Liver (tissue), 8 donors: ENCODE measurements at regions not wholly inside any gene's neighbourhood (a gene's known extent, or its start where the extent isn't known, plus 50 kb on each side); places are given as distances from the start of the nearest gene placed in this dataset.

Source experiments
- DNase-seq: peaks from one replicate; pipeline ENCODE4 v3.0.0-alpha.2; 2017; ENCODE audit warnings: low spot score
- H3K27ac ChIP-seq, 2 donors: one replicate each; pipeline ENCODE4 v1.7.0; 2013; ENCODE audit warnings: inconsistent platforms in 2 of 2, low read length in 2 of 2, control low read depth in 1 of 2, low read depth in 1 of 2, mild to moderate bottlenecking in 1 of 2
- H3K27me3 ChIP-seq, 4 donors: one replicate each; pipeline versions ENCODE4 v1.6.1 to v1.7.0; 2013; ENCODE audit warnings: low read length in 3 of 4, inconsistent platforms in 1 of 4, mild to moderate bottlenecking in 1 of 4, moderate library complexity in 1 of 4; ENCODE audit not compliant: control insufficient read depth in 4 of 4, insufficient read depth in 4 of 4
- H3K36me3 ChIP-seq, 4 donors: one replicate each; pipeline versions ENCODE4 v1.6.1 to v1.7.0; 2013; ENCODE audit warnings: low read length in 3 of 4, mild to moderate bottlenecking in 3 of 4, low read depth in 1 of 4, moderate library complexity in 1 of 4; ENCODE audit not compliant: control insufficient read depth in 4 of 4, insufficient read depth in 3 of 4
- H3K4me1 ChIP-seq, 4 donors: one replicate each; pipeline versions ENCODE4 v1.6.1 to v1.7.0; 2013; ENCODE audit warnings: low read length in 3 of 4, mild to moderate bottlenecking in 3 of 4, moderate library complexity in 1 of 4; ENCODE audit not compliant: control insufficient read depth in 4 of 4, insufficient read depth in 4 of 4
- H3K4me3 ChIP-seq, 3 donors: one replicate each; pipeline versions ENCODE4 v1.6.1 to v1.7.0; 2013; ENCODE audit warnings: low read length in 3 of 3, control low read depth in 1 of 3, low read depth in 1 of 3, mild to moderate bottlenecking in 1 of 3
- H3K9ac ChIP-seq, 2 donors: one replicate each; pipeline ENCODE4 v1.7.0; 2013; ENCODE audit warnings: low read length in 2 of 2, mild to moderate bottlenecking in 2 of 2, moderate library complexity in 2 of 2, control low read depth in 1 of 2, low read depth in 1 of 2
- H3K9me3 ChIP-seq, 4 donors: one replicate each; pipeline versions ENCODE4 v1.6.1 to v1.7.0; 2013; ENCODE audit warnings: low read length in 3 of 4; ENCODE audit not compliant: control insufficient read depth in 4 of 4
- CTCF ChIP-seq: fragments of 150-350 bp; IDR thresholded peaks from 2 replicates; pipeline ENCODE4 v1.5.1; 2017; ENCODE audit warnings: improper control_type of control experiment, low read depth, low read length; ENCODE audit not compliant: missing input control
- EGR1 ChIP-seq, 2 donors: IDR thresholded peaks; 2 replicates each; pipeline ENCODE4 v1.6.1; 2016 to 2018; ENCODE audit warnings: antibody characterized with exemption in 2 of 2, low read depth in 2 of 2
- FOXA2 ChIP-seq: IDR thresholded peaks from 2 replicates; pipeline ENCODE4 v1.6.1; 2016; ENCODE audit warnings: antibody characterized with exemption
- HNF4A ChIP-seq, 2 donors: conservative IDR thresholded peaks; 2 replicates each; pipeline ENCODE4 v1.6.1; 2016; ENCODE audit warnings: antibody characterized with exemption in 2 of 2, mild to moderate bottlenecking in 2 of 2
- JUND ChIP-seq, 2 donors: IDR thresholded peaks; 2 replicates each; pipeline ENCODE4 v1.6.1; 2016; ENCODE audit warnings: antibody characterized with exemption in 2 of 2
- MAX ChIP-seq: IDR thresholded peaks from 2 replicates; pipeline ENCODE4 v1.6.1; 2016; ENCODE audit warnings: antibody characterized with exemption
- NR2F2 ChIP-seq: IDR thresholded peaks from 2 replicates; pipeline ENCODE4 v1.6.1; 2016; ENCODE audit warnings: antibody characterized with exemption
- RAD21 ChIP-seq, 2 donors: IDR thresholded peaks; 2 replicates each; pipeline ENCODE4 v1.6.1; 2016; ENCODE audit warnings: antibody characterized with exemption in 2 of 2, mild to moderate bottlenecking in 2 of 2
- REST ChIP-seq: IDR thresholded peaks from 2 replicates; pipeline ENCODE4 v1.6.1; 2016; ENCODE audit warnings: antibody characterized with exemption, mild to moderate bottlenecking
- RXRA ChIP-seq, 2 donors: IDR thresholded peaks; 2 replicates each; pipeline ENCODE4 v1.6.1; 2017 to 2018; ENCODE audit warnings: antibody characterized with exemption in 2 of 2, mild to moderate bottlenecking in 1 of 2
- TAF1 ChIP-seq: conservative IDR thresholded peaks from 2 replicates; pipeline ENCODE4 v1.6.1; 2016; ENCODE audit warnings: antibody characterized with exemption, mild to moderate bottlenecking
- YY1 ChIP-seq: IDR thresholded peaks from 2 replicates; pipeline ENCODE4 v1.6.1; 2016; ENCODE audit warnings: antibody characterized with exemption, mild to moderate bottlenecking
- ZBTB33 ChIP-seq: IDR thresholded peaks from 2 replicates; pipeline ENCODE4 v1.6.1; 2016; ENCODE audit warnings: antibody characterized with exemption
- WGBS: extraction: QIAGEN DNeasy Blood & Tissue Kit; methylation state at CpG from one replicate; pipeline ENCODE4 v1.1.7; 2013; 5-methylcytosine and 5-hydroxymethylcytosine counted together
- donor health status: healthy.
- donor health status: healthy.
- donor health status: healthy.
- donor health status: healthy.
- donor health status: healthy.

- Histone ChIP-seq H3K4me3 (no peak overlapping the region), H3K27ac (no peak overlapping the region), H3K27me3 (no peaks in the 10 kb centered on the region), H3K9me3 (no peaks in the 10 kb centered on the region), H3K9ac (no peak overlapping the region), H3K36me3 (no peaks in the 10 kb centered on the region), H3K4me1 (no peaks in the 10 kb centered on the region)
- no peak for DNase-seq
- TF ChIP-seq CTCF, result no peak
- TF ChIP-seq FOXA2, result no peak
- no peak for TF ChIP-seq MAX
- TF ChIP-seq EGR1 (IDR thresholded peaks at IDR 0.05; ENCODE audit: low read depth in 2 of 2), result no peak
- TF ChIP-seq YY1, result no peak
- TF ChIP-seq RXRA (IDR thresholded peaks at IDR 0.05), result no peak
- no peak for TF ChIP-seq JUND (IDR thresholded peaks at IDR 0.05)
- no peak for TF ChIP-seq NR2F2
- TF ChIP-seq RAD21 (IDR thresholded peaks at IDR 0.05), result no peak
- 32% methylated on average over 2 of the region's 2 CpGs for WGBS
Measured at GRCh38 chr10:56715262-56715661, 354.2 kb upstream of the ZWINT start.

- Histone ChIP-seq H3K36me3 (no peaks in the 10 kb centered on the region), H3K27me3 (no peaks in the 10 kb centered on the region), H3K9ac (no peak overlapping the region), H3K4me1 (no peaks in the 10 kb centered on the region), H3K4me3 (no peak overlapping the region), H3K9me3 (no peaks in the 10 kb centered on the region), H3K27ac (no peak overlapping the region)
- no peak for TF ChIP-seq YY1
- TF ChIP-seq REST, result no peak
- TF ChIP-seq FOXA2, result no peak
- 75% methylated on average over 2 of the region's 2 CpGs for WGBS
- no peak for DNase-seq
Measured at GRCh38 chr10:56698506-56698905, 337.4 kb upstream of the ZWINT start.

- TF ChIP-seq RXRA (IDR thresholded peaks at IDR 0.05) (no peak), TAF1 (no peak), MAX (no peak), YY1 (no peak), HNF4A (conservative IDR thresholded peaks at IDR 0.05) (no peak), ZBTB33 (no peak), REST (no peak), RAD21 (IDR thresholded peaks at IDR 0.05) (no peak), NR2F2 (no peak), JUND (IDR thresholded peaks at IDR 0.05) (no peak)
- Histone ChIP-seq H3K36me3 (no peaks in the 10 kb centered on the region), H3K27ac (no peak overlapping the region), H3K4me1 (no peaks in the 10 kb centered on the region), H3K27me3 (no peaks in the 10 kb centered on the region), H3K9ac (no peak overlapping the region), H3K9me3 (peaks cover 0 to 3% (median 0%) of the 10 kb centered on the region in 4 donors), H3K4me3 (no peak overlapping the region)
- no peak for DNase-seq
Measured at GRCh38 chr10:56679578-56679977, 318.5 kb upstream of the ZWINT start.
